ENCODE measurements at regions not wholly inside any gene's neighbourhood (a gene's known extent, or its start where the extent isn't known, plus 50 kb on each side); places are given as distances from the start of the nearest gene placed in this dataset.

DNA sequence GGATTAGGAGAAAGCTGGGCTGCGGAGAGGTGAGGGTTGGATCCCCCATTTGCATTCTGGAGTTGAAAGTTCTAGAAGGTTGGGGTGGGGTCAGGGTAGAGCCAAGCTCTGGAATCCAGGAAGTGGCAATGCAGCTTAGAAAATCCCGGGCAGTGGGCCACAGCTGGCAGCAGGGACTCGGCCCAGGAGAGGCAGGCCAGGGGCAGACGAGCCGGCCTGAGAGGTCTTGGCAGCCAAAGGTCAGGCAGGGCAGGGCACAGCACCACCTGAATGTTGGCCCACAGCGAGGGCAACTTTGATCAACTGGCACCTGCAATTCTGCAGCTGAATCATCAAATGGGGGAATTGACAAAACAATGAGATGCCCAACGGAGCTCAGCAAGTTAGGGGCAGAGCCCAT is 139.2 kb downstream of the INHBB start:
- intact Hi-C loops (cut with DNase I): no loop called here
- DNase-seq (no peak), ATAC-seq (ENCODE audit: poor library complexity) (no peak)

DNA sequence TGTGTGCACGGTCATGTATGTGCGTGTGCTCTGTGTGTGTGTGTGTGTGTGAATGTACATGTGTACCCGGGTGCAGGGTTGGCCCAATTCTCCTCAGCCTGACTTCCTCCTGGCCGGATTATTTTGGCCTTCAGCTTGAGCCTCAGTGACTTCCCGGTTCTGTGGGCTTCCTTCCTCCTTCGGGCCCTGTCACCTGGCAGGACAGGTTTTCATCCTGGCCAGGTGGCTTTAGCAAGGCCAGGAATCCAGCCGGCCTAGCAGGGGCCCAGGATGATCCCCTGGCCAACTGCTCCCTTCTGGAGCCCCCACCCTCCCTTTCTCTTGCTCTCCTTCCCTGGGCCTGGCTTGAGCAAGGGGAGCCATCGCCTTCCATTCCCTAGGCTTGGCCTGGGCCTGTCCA is 140.5 kb downstream of the INHBB start:
- DNase-seq (no peak), ATAC-seq (ENCODE audit: poor library complexity) (no peak)
- intact Hi-C loops (cut with DNase I): no loop called here

DNA sequence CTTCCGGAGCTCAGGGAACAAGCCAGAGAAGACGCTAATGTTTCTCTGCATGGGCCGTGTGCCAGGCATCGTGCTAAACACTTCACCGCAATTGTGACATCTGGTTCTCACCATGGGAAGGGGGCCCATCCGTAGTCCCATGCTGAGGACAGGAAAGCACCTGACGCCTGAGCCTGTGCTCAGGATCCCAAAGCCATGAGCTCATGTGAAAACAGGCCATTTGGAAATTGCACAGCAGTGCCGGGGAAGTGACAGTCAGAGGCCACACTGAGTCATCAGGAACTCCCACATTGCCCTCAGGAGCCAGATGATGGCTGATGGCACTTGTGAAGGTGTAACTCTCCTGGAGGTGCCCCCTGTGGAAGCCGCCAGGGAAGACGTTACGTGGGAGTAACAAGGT is 141.0 kb downstream of the INHBB start:
- DNase-seq (no peak), ATAC-seq (ENCODE audit: poor library complexity) (no peak)
- intact Hi-C loops (cut with DNase I): no loop called here

DNA sequence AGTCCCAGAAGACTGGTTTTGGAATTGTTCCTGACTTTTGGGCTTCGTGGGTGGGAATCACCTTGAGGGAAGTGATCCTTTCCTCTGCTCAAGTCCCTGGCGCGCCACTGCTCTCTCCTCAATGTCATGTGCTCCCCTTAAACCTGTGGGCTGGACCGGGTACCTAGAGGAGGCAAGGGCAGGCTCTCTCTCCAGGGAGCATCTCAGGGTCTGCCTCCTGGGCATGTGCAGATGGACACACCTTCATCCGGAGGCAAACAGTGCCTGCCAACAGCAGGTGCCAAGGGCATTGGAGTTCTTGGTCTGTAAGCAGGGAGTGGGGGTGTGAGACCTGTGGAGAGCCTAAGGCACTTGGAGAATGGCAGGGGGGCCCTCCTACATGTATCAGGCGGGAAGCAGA is 142.6 kb downstream of the INHBB start:
- no peak for ATAC-seq (ENCODE audit: poor library complexity)

DNA sequence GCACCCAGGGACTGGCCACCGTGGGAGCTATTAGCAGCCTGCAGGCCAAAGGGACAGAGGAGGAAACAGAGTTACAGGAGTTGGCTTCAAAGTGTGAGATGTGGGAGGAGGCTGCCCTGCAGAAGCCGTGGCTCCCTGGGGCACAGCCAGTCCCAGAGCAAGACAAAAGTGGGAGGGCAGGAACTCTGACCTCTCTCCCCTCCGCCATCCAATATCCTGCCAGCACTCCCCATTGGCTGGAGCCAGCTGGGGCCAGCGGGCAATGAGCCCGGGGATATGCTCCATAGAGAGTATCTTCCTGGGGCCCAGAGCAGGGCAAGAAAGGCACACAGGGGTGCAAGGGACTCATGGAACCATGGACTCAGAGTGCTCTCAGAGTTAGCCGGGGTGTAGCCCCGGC is 143.1 kb downstream of the INHBB start:
- intact Hi-C loops (cut with DNase I): no loop called here
- DNase-seq: no peak
- ATAC-seq (ENCODE audit: poor library complexity): peak; percentile 29

More for the DNA sequence above, 142.6 kb downstream of the INHBB start:
- DNase-seq: no peak
- intact Hi-C loops (cut with DNase I): no loop called here

DNA sequence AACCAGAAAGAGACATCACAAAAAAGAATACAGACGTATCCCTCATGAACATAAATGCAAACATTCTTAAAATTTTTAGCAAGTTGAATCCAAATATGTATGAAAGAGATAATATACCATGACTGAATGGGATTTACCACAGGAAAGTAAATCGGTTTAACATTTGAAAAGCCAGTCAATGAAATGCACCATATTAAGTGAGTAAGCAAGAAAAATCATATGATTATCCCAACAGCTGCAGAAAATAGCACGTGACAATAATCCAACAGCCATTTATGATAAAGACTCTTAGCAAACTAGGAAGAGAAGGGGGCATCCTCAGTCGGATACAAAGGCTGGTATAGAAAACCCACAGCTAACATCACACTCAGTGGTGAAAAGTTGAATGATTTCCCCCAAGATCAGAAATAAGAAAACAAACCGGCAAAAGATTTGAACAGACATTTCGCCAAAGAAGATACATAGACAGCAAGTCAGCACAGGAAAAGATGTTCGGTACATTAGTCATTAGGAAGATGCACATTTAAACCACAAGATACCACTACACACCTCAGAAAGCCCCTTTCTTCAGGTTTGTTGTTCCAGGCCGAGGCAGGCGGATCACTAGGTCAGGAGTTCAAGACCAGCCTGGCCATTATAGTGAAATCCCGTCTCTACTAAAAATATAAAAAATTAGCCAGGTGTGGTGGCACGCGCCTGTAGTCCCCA is 144.3 kb downstream of the INHBB start:
- ATAC-seq (ENCODE audit: poor library complexity) (no peak), DNase-seq (no peak)
- intact Hi-C loops (cut with DNase I): no loop called here

DNA sequence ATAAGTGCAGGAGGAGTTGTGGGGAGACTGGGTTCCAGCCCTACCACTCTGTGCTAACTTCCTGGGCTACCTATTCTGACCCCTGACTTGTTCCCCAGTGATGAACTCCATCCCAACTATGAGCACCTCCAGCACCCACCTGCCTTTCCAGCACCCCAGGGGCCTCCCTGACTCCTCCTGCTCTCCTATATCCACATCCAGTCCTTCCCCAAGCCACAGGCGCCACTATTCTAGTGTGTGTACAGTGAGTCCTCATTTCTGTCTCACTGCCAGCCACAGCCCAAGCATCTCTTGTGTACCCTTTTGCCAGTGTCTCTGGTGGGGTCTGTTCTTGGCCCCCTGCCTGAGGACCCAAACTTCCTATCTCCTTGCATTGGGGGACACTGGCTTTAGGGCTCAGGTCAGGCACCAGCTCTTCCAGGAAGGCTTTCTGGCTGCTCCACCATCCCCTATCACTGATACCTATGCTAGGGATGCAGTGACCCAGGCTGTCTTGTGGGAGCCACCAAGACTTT is 145.2 kb downstream of the INHBB start:
- intact Hi-C loops (cut with DNase I): no loop called here
- no peak for DNase-seq
- ATAC-seq (ENCODE audit: poor library complexity): no peak

DNA sequence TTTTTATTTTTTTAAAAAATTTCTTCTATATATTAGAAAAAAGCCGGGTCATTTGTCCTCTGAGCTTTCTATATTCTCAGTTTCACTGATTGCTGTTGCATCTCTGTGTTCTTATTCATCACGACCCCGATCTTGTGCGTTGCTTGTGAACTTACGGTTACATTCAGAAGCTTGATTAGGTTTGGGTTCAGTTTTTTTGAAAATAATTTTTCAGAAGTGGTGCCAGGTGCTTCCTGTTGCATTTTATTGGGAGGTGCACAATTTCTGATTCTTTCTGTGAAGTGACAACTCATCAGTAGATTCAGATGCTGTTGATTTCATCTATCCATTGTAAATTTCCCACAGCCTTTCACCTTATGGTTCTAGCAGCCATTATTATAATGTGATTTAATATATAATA is 147.3 kb downstream of the INHBB start:
- DNase-seq: no peak
- intact Hi-C loops (cut with DNase I): no loop called here
- no peak for ATAC-seq (ENCODE audit: poor library complexity)

DNA sequence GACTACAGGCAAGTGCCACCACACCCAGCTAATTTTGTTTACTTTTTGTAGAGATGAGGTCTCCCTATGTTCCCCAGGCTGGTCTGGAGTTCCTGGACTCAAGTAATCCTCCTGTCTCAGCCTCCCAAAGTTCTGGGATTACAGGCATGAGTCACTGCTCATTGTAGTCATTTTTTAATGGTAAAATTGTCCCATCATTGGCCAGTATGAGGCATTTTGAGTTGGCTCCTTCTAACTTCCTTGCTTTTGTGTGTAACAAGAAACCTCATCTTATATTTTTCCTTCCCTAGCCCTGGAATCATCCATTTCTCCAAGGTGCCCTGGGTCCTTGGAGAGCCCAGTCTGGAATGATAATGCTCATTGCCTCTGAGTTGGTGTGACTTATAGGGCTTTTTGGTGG is 148.5 kb downstream of the INHBB start:
- ATAC-seq (ENCODE audit: poor library complexity) (no peak), DNase-seq (no peak)
- intact Hi-C loops (cut with DNase I): no loop called here

DNA sequence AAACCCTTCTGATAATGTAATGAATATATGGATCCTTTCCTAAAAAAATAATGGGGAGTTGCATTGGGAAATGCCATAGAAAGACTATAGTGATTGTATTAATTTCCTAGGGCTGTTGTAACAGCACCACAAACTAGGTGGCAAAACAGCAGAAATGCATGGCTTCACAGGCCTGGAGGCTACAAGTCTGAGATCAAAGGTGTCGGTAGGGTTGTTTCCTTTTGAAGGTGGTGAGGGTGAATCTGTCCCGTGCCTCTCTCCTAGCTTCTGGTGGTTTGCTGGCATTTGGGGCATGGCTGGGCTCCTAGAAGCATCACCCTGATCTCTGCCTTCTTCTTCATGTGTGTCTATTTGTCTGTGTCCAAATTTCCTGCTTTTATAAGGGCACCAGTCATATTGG is 149.7 kb downstream of the INHBB start:
- intact Hi-C loops (cut with DNase I): no loop called here
- DNase-seq (no peak), ATAC-seq (ENCODE audit: poor library complexity) (no peak)

DNA sequence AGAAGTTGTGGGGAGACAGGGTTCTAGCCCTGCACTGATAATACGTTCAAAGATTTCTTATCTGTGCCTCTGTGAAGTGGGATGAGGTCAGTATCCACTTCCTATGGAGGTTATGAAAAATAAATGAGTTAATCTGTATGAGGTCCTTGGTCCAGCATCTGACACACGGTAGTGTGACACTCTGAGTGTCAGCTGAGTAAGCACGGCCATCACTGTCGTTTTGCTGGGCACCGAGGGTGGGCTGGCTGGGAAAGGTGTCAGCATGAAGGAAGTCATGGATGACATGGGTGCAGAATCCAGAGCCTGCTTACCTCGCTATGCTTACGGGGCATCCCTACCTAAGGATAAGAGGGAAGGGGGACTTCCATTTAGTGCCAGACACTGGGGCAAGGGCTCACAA is 150.3 kb downstream of the INHBB start:
- ATAC-seq (ENCODE audit: poor library complexity): no peak
- intact Hi-C loops (cut with DNase I): no loop called here
- no peak for DNase-seq

DNA sequence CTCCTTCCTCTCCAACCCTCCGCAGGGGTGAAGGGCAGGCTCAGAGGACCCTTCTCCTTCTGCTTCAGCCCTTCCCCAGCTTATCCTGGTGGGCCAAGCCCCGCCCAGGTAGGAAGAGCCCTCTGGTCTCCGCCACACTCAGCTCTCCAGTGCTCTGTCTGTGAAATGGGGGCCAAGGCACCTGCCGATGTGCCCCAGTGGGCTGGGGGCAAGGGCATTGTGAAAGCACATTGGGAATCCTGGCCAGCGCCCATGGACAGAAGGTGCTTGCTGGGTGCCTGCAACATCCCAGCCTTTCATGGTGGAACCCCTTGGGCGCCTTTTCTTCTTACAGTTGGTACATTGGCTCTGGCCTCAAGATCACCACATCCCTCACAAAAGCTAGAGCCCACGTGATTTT is 150.8 kb downstream of the INHBB start:
- ATAC-seq (ENCODE audit: poor library complexity) (no peak), DNase-seq (no peak)
- intact Hi-C loops (cut with DNase I): no loop called here

DNA sequence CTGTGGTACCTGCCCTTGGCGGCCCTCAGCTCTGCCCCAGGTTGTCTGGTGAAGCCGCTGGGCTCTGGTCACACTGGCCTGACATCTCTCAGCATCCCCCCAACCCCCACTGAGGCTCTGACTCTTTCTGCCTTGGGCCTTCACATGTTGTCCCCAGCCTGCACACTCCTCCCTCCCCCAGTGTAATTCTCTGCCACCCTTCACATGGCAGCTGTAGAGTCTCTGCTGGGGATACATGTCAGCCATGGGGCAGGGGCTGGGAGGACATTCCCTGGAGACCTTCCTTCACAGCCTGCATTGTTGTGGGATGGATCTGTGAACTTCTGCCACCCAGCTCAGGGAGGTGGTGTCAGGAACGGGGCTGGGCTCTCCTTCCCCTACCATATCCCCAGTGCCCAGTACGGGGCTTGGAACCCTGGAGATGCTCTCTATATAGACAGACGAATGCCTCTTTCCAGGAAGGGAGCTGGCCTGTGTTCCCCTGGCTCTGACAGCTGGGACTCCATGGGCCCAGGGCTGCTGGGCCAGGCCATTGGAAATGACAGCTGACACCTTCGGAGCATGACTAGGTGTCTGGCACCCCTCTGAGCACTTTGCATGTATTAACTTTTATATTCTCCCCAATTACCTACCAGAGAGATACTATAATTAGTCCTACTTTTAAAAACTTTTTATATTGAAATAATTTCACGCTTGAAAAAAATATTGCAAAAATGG is 151.5 kb downstream of the INHBB start:
- intact Hi-C loops (cut with DNase I): no loop called here
- ATAC-seq (ENCODE audit: poor library complexity): peak; percentile 71
- DNase-seq: no peak

DNA sequence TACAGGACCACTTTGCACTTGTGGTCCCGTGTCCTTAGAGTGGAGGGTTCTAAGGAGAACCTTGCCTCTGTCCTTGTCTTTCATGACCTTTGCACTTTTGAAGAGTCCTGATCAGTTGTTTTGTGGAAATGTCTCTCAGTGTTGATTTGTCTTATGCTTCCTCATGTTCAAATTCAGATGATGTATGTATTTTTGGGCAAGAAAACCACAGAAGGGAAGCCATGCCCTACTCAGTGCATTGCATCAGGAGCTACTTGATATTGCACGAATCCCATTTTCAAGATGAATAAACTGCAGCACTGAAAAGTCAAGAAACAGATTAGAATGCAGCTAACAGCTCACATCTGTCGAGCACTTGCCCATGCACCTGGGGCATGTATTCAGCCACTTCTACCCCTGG is 152.2 kb downstream of the INHBB start:
- no peak for DNase-seq
- intact Hi-C loops (cut with DNase I): no loop called here
- ATAC-seq (ENCODE audit: poor library complexity): no peak

DNA sequence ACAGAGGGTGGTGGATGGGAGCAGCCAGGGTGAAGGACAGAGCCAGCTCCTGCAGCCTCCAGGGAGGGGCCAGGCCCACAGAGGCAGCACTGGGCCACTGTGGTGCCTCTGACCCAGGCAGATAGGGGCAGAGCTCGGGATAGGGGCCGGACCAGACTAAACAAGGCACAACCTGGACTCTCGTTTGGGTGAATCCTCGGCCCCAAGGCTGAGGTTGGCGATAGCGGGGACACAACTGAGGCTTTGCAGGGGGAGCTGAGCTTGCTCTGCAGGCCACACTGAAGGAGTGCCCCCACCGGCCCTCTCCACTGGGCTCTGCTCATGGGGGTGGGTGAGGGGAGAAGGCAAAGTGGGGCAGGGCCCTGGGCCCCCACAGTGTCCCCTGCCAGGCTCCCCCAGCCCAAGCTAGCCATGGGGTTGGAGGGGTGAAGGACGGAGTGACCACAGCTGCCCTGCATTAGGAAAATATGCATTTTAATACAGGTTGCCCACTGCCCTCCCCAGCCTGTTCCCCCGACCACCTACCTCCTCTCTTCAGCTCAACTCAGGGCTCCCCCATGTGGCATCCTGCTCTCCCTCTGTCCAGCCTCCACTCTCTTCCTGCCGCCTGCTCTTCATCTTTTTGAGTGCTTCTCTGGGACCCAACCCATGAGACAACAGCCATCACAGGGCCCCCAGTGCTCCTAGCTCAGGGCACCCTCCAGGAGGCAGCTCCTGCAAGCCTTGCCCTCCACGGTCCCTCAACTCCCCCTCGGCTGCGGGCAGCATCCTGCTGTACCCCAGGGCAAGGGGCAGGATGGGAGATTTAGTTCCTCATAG is 152.8 kb downstream of the INHBB start:
- ATAC-seq (ENCODE audit: poor library complexity) (no peak), DNase-seq (no peak)
- intact Hi-C loops (cut with DNase I): no loop called here

DNA sequence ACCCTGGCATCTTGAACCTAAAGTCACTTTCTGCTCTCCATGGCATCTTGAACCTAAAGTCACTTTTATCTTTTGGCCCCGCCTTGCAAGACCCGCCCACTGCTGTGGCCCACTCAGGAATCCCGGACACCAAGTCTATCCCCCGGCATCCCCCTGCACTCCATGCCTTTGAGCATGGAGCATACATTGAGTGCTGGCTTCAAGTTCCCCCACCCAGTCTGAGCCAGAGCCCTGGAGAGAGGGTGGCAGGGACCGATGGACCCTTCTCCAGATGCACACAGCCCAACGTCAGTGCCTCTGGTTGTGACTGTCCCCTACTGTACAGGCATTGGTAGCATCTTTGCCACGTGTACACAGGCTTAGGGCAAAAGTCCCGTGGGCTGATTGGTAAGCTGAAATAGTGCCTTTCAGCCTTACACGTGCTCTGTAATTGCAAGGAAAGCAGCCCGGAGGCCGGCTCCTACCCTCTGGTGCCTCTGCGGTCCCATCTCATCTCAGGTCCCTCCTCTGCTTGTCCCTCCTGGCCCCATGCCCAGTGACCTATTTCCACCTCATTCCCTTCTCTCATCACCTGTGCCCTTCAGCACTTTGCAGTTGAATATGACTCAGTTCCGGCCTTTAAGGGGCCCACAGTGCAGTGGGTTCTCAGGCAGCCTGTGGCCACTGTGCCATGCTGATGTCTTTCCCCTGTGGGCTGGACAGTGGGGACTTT is 154.0 kb downstream of the INHBB start:
- DNase-seq (no peak), ATAC-seq (ENCODE audit: poor library complexity) (no peak)
- intact Hi-C loops (cut with DNase I): loop anchor here (5.0 kb wide), 1 partner anchor 153 kb away; the partner anchor contains the start of gene INHBB

DNA sequence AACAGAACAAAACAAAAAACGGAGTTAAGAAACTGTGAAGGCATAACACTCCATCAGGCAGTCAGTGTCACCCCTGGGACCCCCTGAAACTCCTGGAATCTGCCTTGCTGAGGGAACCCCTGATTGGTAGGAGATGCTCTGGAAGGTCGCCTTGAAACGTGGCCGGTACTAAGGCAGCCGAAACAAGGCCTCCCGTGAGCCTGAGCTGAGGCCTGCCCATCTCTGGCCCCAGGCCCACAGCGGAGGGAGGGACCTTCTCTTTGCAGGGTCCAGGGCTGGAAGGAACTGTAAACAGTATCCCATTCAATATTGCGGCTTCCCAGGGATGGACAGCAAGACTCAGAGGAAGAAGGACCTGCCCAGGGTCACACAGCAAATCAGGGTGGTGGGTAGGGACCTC is 155.7 kb downstream of the INHBB start:
- intact Hi-C loops (cut with DNase I): loop anchor here (5.0 kb wide), 1 partner anchor 154 kb away; the partner anchor contains the start of gene INHBB
- no peak for DNase-seq
- no peak for ATAC-seq (ENCODE audit: poor library complexity)

DNA sequence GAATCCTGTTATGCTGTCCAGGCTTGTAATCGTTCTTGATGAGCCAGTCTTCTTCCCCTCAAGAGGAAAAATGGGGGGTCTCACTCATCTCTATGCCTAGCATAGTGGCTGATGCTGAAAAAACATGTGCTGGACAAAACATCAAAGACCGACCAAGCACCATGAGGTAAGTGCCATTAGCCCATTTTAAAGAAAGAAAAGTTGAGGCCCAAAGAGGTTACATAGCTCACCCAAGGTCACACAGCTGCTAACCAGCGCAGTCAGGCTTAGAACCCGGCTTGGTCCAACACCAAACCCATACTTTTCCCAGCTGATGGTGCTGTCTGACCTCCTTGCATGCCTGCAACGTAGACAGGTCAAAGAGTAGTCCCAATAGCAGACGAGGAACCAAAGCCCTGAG is 156.4 kb downstream of the INHBB start:
- DNase-seq (no peak), ATAC-seq (ENCODE audit: poor library complexity) (no peak)
- intact Hi-C loops (cut with DNase I): loop anchor here (5.0 kb wide), 1 partner anchor 155 kb away; the partner anchor contains the start of gene INHBB

DNA sequence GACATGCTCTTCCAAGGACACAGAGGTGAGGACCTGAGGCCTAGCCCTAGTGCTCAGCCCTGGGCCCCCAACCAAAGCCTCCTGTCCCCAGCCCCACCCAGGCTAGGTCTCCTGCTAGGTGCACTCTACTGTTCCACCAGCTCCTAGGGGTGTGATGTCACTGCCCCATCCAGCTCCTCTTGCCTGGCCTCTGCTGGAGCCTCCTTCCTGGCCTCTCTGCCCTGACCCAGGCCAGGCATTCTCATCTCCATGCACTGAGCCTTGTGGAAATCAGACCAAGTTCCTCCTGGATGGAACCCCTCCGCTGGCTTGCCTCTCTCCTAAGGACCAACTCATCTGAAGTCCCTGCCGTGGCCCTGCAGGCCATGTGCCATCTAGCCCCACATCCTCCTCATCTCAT is 156.8 kb downstream of the INHBB start:
- DNase-seq (no peak), ATAC-seq (ENCODE audit: poor library complexity) (no peak)
- intact Hi-C loops (cut with DNase I): loop anchor here (5.0 kb wide), 1 partner anchor 155 kb away; the partner anchor contains the start of gene INHBB

All from Right ventricle myocardium superior (tissue), 1 donor.